ENCODE measurements at regions not wholly inside any gene's neighbourhood (a gene's known extent, or its start where the extent isn't known, plus 50 kb on each side); places are given as distances from the start of the nearest gene placed in this dataset.

GRCh38 chr1:47513393-47513792 lies 75.5 kb downstream of the FOXD2 start:
- ATAC-seq (no peak), DNase-seq (no peak)
- no peaks in the 10 kb centered on the region for H3K36me3 ChIP-seq
- 93% methylated on average over 3 of the region's 3 CpGs for WGBS, 2 donors
- H3K27ac ChIP-seq: no peak overlapping the region
- no peak for TF ChIP-seq CTCF (IDR thresholded peaks at IDR 0.05)
- peaks cover 0 to 7% (median 6%) of the 10 kb centered on the region in 9 donors for H3K4me1 ChIP-seq
- peaks cover 0 to 75% (median 63%) of the 10 kb centered on the region in 7 donors for H3K27me3 ChIP-seq
- H3K4me3 ChIP-seq: no peak overlapping the region
- intact Hi-C loops (cut with DNase I): no loop called here
- H3K9me3 ChIP-seq: peaks cover 0 to 15% (median 0%) of the 10 kb centered on the region in 11 donors

GRCh38 chr1:47514229-47514628 lies 76.4 kb downstream of the FOXD2 start:
- no peak for ATAC-seq
- intact Hi-C loops (cut with DNase I): no loop called here
- Histone ChIP-seq H3K9me3 (peaks cover 0 to 15% (median 0%) of the 10 kb centered on the region in 11 donors), H3K4me3 (no peak overlapping the region), H3K27me3 (peaks cover 0 to 67% (median 54%) of the 10 kb centered on the region in 7 donors), H3K4me1 (no peaks in the 10 kb centered on the region), H3K27ac (no peak overlapping the region), H3K36me3 (no peaks in the 10 kb centered on the region)
- DNase-seq: no peak
- no peak for TF ChIP-seq CTCF (IDR thresholded peaks at IDR 0.05)

GRCh38 chr1:47515164-47515789 lies 77.4 kb downstream of the FOXD2 start:
- Histone ChIP-seq H3K27ac (no peak overlapping the region), H3K9me3 (peaks cover 0 to 15% (median 0%) of the 10 kb centered on the region in 11 donors), H3K4me3 (no peak overlapping the region), H3K27me3 (peaks cover 0 to 65% (median 44%) of the 10 kb centered on the region in 7 donors), H3K36me3 (no peaks in the 10 kb centered on the region), H3K4me1 (no peaks in the 10 kb centered on the region)
- ATAC-seq (no peak), DNase-seq (no peak)
- 59 to 61% methylated on average over 8 of the region's 8 CpGs for WGBS, 2 donors
- intact Hi-C loops (cut with DNase I): no loop called here
- no peak for TF ChIP-seq CTCF (IDR thresholded peaks at IDR 0.05)

- Histone ChIP-seq H3K9me3 (peaks cover 0 to 15% (median 0%) of the 10 kb centered on the region in 11 donors), H3K27me3 (peaks cover 0 to 46% (median 19%) of the 10 kb centered on the region in 7 donors), H3K4me3 (no peak overlapping the region), H3K27ac (no peak overlapping the region), H3K4me1 (peaks cover 0 to 6% (median 0%) of the 10 kb centered on the region in 9 donors), H3K36me3 (no peaks in the 10 kb centered on the region)
- WGBS, 2 donors: 76 to 85% methylated on average over 2 of the region's 2 CpGs
- DNase-seq (no peak), ATAC-seq (no peak)
- intact Hi-C loops (cut with DNase I): no loop called here
- TF ChIP-seq CTCF (IDR thresholded peaks at IDR 0.05): no peak
These were observed 80.1 kb downstream of the FOXD2 start for GRCh38 chr1:47517946-47518345.

Measured in heart right ventricle (tissue), 16 donors.